Panc1 (cell line): ENCODE measurements at regions not wholly inside any gene's neighbourhood (a gene's known extent, or its start where the extent isn't known, plus 50 kb on each side); places are given as distances from the start of the nearest gene placed in this dataset.

ENCODE experiments used
- ATAC-seq: fragments of 200-7000 bp; cut with Tn5 transposase; 2 replicates; pipeline ENCODE4 v1.9.1; 2020; ENCODE audit warnings: mild to moderate bottlenecking, moderate library complexity
- BruUV-seq: library from RNA; stranded (reverse); fragments of 400-500 nt; replicated peaks from 2 replicates; lab custom pipeline; 2021; lab: Mats Ljungman, UMichigan
- CTCF ChIA-PET: fragments of 300-600 bp; sonication (Branson Sonifier 250); formaldehyde crosslinking; loops from one replicate; lab custom pipeline; 2022; ENCODE audit warnings: antibody characterized with exemption; lab: Charles Lee
- POLR2A ChIA-PET: fragments of 300-600 bp; sonication (Branson Sonifier 250); formaldehyde crosslinking; loops from one replicate; lab custom pipeline; 2022; ENCODE audit warnings: antibody characterized with exemption; lab: Charles Lee
- DNase-seq: peaks from one replicate; pipeline ENCODE4 v3.0.0-alpha.2; 2010; ENCODE audit warnings: low read depth, low spot score
- H3K27ac ChIP-seq: 2 replicates; pipeline ENCODE4 v1.5.1; 2011; ENCODE audit warnings: mild to moderate bottlenecking, low read length, inconsistent platforms
- H3K27me3 ChIP-seq: fragments of 200-500 bp; sonication (Bioruptor generic); 2 replicates; pipeline ENCODE4 v1.6.0; 2014; ENCODE audit warnings: low read length, inconsistent platforms; ENCODE audit not compliant: control insufficient read depth, insufficient read depth
- H3K36me3 ChIP-seq: fragments of 200-500 bp; sonication (Bioruptor generic); 2 replicates; pipeline ENCODE4 v1.5.1; 2014; ENCODE audit warnings: inconsistent platforms, mild to moderate bottlenecking, low read length, moderate library complexity; ENCODE audit not compliant: control insufficient read depth, insufficient read depth
- H3K4me1 ChIP-seq: 2 replicates; pipeline ENCODE4 v1.5.1; 2011; ENCODE audit warnings: inconsistent platforms, mild to moderate bottlenecking, low read length, moderate library complexity; ENCODE audit not compliant: control insufficient read depth, insufficient read depth
- H3K4me3 ChIP-seq, 2 experiments: 2 replicates each; pipeline ENCODE4 v1.5.1; 2011 to 2012; ENCODE audit warnings: low read depth in 2 of 2, low read length in 2 of 2, mild to moderate bottlenecking in 2 of 2, inconsistent platforms in 1 of 2, moderate library complexity in 1 of 2
- H3K9me3 ChIP-seq: fragments of 200-500 bp; sonication (Bioruptor generic); 2 replicates; pipeline ENCODE4 v1.5.1; 2014; ENCODE audit warnings: low read depth, mild to moderate bottlenecking, inconsistent platforms, low read length, moderate library complexity; ENCODE audit not compliant: control insufficient read depth, insufficient read depth
- POLR2AphosphoS5 ChIP-seq: IDR thresholded peaks from 2 replicates; pipeline ENCODE4 v1.6.1; 2012; ENCODE audit warnings: mild to moderate bottlenecking, low read depth, low read length, moderate library complexity
- SIN3A ChIP-seq: IDR thresholded peaks from 2 replicates; pipeline ENCODE4 v1.6.1; 2012; ENCODE audit warnings: low read depth, mild to moderate bottlenecking, low read length, moderate library complexity, borderline replicate concordance; ENCODE audit not compliant: insufficient read depth
- TCF7L2 ChIP-seq: IDR thresholded peaks from 2 replicates; pipeline ENCODE4 v1.6.1; 2011; ENCODE audit warnings: mild to moderate bottlenecking, low read depth, low read length, inconsistent platforms
- in situ Hi-C: cut with HindIII; loops from 2 replicates; pipeline ENCODE4 v1.10.0; 2016; ENCODE audit warnings: low sequenced_read_pairs, low pct_unique_long_range_greater_than_20kb
- intact Hi-C: fragments of 100-400 bp; cut with micrococcal nuclease; formaldehyde crosslinking; loops from one replicate; pipeline ENCODE4 v1.10.0; 2022; ENCODE audit not compliant: unreplicated experiment
- TF ChIP-seq, protein P1 (sequence below): fragments of 450-650 bp; IDR thresholded peaks from 2 replicates; pipeline ENCODE4 v1.5.1; 2017; ENCODE audit warnings: mild to moderate bottlenecking
- TF ChIP-seq, protein P2 (sequence below), 2 experiments: IDR thresholded peaks; 2 replicates each; pipeline ENCODE4 v1.6.1; 2011 to 2012; ENCODE audit warnings: low read depth in 2 of 2, control low read depth in 1 of 2, low read length in 1 of 2, mild to moderate bottlenecking in 1 of 2, moderate library complexity in 1 of 2; ENCODE audit not compliant: insufficient read depth in 1 of 2

DNA sequence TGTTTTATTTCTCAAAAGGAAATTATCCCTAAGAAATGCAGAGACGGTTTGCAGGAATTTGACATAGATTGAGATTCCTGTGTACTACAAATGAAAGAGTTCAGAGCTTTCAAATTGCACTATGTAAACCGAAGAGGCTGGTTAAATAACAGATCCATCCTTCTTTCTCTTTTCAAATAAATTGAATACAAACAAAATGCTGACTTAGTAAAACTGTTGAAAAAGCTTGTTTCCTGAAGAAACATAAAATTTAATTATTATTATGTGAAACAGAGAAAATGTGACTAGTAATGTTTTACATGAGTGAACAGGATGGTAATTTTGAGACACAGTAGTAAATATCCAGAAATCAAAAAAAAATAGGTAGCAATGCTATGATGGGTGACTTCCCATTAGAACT is 441.2 kb downstream of the LRRIQ3 start:
- TF ChIP-seq SIN3A (no peak), POLR2AphosphoS5 (no peak), TCF7L2 (no peak)
- TF ChIP-seq, protein P1, sequence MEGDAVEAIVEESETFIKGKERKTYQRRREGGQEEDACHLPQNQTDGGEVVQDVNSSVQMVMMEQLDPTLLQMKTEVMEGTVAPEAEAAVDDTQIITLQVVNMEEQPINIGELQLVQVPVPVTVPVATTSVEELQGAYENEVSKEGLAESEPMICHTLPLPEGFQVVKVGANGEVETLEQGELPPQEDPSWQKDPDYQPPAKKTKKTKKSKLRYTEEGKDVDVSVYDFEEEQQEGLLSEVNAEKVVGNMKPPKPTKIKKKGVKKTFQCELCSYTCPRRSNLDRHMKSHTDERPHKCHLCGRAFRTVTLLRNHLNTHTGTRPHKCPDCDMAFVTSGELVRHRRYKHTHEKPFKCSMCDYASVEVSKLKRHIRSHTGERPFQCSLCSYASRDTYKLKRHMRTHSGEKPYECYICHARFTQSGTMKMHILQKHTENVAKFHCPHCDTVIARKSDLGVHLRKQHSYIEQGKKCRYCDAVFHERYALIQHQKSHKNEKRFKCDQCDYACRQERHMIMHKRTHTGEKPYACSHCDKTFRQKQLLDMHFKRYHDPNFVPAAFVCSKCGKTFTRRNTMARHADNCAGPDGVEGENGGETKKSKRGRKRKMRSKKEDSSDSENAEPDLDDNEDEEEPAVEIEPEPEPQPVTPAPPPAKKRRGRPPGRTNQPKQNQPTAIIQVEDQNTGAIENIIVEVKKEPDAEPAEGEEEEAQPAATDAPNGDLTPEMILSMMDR, result no peak
- TF ChIP-seq, protein P2, sequence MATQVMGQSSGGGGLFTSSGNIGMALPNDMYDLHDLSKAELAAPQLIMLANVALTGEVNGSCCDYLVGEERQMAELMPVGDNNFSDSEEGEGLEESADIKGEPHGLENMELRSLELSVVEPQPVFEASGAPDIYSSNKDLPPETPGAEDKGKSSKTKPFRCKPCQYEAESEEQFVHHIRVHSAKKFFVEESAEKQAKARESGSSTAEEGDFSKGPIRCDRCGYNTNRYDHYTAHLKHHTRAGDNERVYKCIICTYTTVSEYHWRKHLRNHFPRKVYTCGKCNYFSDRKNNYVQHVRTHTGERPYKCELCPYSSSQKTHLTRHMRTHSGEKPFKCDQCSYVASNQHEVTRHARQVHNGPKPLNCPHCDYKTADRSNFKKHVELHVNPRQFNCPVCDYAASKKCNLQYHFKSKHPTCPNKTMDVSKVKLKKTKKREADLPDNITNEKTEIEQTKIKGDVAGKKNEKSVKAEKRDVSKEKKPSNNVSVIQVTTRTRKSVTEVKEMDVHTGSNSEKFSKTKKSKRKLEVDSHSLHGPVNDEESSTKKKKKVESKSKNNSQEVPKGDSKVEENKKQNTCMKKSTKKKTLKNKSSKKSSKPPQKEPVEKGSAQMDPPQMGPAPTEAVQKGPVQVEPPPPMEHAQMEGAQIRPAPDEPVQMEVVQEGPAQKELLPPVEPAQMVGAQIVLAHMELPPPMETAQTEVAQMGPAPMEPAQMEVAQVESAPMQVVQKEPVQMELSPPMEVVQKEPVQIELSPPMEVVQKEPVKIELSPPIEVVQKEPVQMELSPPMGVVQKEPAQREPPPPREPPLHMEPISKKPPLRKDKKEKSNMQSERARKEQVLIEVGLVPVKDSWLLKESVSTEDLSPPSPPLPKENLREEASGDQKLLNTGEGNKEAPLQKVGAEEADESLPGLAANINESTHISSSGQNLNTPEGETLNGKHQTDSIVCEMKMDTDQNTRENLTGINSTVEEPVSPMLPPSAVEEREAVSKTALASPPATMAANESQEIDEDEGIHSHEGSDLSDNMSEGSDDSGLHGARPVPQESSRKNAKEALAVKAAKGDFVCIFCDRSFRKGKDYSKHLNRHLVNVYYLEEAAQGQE (IDR thresholded peaks at IDR 0.05; ENCODE audit: insufficient read depth in 1 of 2, low read depth in 2 of 2, low read length in 1 of 2), result no peak
- no peaks in the 10 kb centered on the region for H3K27me3 ChIP-seq
- no peak overlapping the region for H3K27ac ChIP-seq
- POLR2A ChIA-PET, result no interaction called here
- in situ Hi-C loops (no loop called here), intact Hi-C loops (no loop called here)
- no peaks in the 10 kb centered on the region for H3K9me3 ChIP-seq
- CTCF ChIA-PET, result no interaction called here
- ATAC-seq, result no peak
- no TSS peak for BruUV-seq
- no peak for DNase-seq
- H3K4me3 ChIP-seq, result no peak overlapping the region
- no peaks in the 10 kb centered on the region for H3K4me1 ChIP-seq
- no peaks in the 10 kb centered on the region for H3K36me3 ChIP-seq

DNA sequence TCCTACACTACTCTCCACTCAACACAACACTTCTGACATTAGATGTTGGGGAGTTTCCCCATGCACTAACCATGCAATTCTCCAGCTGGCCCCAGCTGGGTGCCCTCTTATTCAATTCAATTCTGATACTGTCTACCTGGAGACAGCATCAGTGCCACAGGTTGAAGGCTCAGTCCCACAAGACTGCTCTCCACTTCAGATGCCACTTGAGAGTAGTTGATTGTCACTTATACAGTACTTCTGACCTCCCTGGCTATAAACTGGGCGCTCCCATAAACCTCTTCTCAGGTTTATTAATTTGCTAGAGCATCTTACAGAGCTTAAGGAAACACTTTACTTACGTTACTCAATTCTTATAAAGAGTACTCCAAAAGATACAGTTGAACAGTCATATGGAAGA is 442.3 kb downstream of the LRRIQ3 start:
- Histone ChIP-seq H3K4me1 (no peaks in the 10 kb centered on the region), H3K27ac (no peak overlapping the region), H3K9me3 (no peaks in the 10 kb centered on the region), H3K27me3 (no peaks in the 10 kb centered on the region), H3K4me3 (no peak overlapping the region), H3K36me3 (no peaks in the 10 kb centered on the region)
- BruUV-seq, result no TSS peak
- intact Hi-C loops, result no loop called here
- DNase-seq (no peak), ATAC-seq (no peak)
- POLR2A ChIA-PET, result no interaction called here
- CTCF ChIA-PET, result no interaction called here
- TF ChIP-seq, protein P1, result no peak
- TF ChIP-seq, protein P2 (IDR thresholded peaks at IDR 0.05; ENCODE audit: insufficient read depth in 1 of 2, low read depth in 2 of 2, low read length in 1 of 2), result no peak
- TF ChIP-seq SIN3A (no peak), TCF7L2 (no peak), POLR2AphosphoS5 (no peak)
- in situ Hi-C loops, result no loop called here
